ENCODE measurements at regions not wholly inside any gene's neighbourhood (a gene's known extent, or its start where the extent isn't known, plus 50 kb on each side); places are given as distances from the start of the nearest gene placed in this dataset.

DNA sequence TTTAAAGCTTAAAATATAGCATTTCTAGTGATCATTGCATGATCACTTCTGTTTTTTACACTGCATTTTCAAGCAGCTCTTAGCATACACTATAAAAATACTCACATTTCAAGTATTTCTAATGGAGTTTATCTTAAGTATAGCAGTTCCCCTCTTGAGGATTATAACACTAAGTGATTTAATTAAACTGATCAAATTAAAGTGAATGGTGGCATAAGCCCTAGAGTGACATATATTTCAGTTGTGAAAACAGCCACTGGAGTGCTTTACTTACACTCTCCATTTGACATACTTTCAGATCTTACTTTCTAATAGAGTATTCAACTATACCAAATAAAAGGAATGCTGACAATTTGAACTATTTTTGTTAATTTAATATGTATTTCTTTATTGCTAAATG lies 623.3 kb upstream of the TMPRSS15 start:
- TF ChIP-seq CTCF (IDR thresholded peaks at IDR 0.05) (no peak), POLR2A (IDR thresholded peaks at IDR 0.05) (no peak)

Measured in heart left ventricle (tissue), 13 donors.